ENCODE measurements at regions not wholly inside any gene's neighbourhood (a gene's known extent, or its start where the extent isn't known, plus 50 kb on each side); places are given as distances from the start of the nearest gene placed in this dataset.

GRCh38 chr3:55270976-55271375 lies 216.1 kb downstream of the WNT5A start:
- no peak for TF ChIP-seq CTCF (conservative IDR thresholded peaks at IDR 0.05; ENCODE audit: low read depth, low read length)
- TF ChIP-seq EZH2 (IDR thresholded peaks at IDR 0.05; ENCODE audit: low read length, unreplicated experiment): no peak
- no peak for TF ChIP-seq EZH2phosphoT487 (IDR thresholded peaks at IDR 0.05; ENCODE audit: borderline replicate concordance, low read length)

Data from PC-3 (cell line).